ENCODE measurements at regions not wholly inside any gene's neighbourhood (a gene's known extent, or its start where the extent isn't known, plus 50 kb on each side); places are given as distances from the start of the nearest gene placed in this dataset.
A peak's percentile ranks its signal among the peaks of the same experiment; 100 is the strongest.

- TF ChIP-seq BACH1 (IDR thresholded peaks at IDR 0.05; ENCODE audit: low read length) (no peak), SAP30 (IDR thresholded peaks at IDR 0.05; ENCODE audit: insufficient read depth, insufficient replicate concordance, low read length) (no peak), MAX (IDR thresholded peaks at IDR 0.05) (peak; percentile 60; the same call in 1 of the 2 replicates), PHF8 (conservative IDR thresholded peaks at IDR 0.05; ENCODE audit: low read depth, low read length) (no peak), TBP (IDR thresholded peaks at IDR 0.05; ENCODE audit: low read depth, low read length) (peak; percentile 58; the same call in 1 of the 2 replicates)
Measured at GRCh38 chr6:158910484-158911440, 89.2 kb downstream of the RSPH3 start (continued).

All from H1 (cell line).